ENCODE measurements at regions not wholly inside any gene's neighbourhood (a gene's known extent, or its start where the extent isn't known, plus 50 kb on each side); places are given as distances from the start of the nearest gene placed in this dataset.

- Histone ChIP-seq H4K8ac (ENCODE audit: extremely low read depth, insufficient read depth, low read length) (no peak overlapping the region), H3K27me3 (replicated peaks in 1 of 4; ENCODE audit: control insufficient read depth in 3 of 4, extremely low read depth in 1 of 4, insufficient read depth in 3 of 4, low read length in 3 of 4) (no peaks in the 10 kb centered on the region), H3K4me1 (replicated peaks in 1 of 4; ENCODE audit: control insufficient read depth in 3 of 4, insufficient read depth in 4 of 4, low read length in 3 of 4) (no peaks in the 10 kb centered on the region), H4K5ac (ENCODE audit: insufficient read length, low read depth, low read length) (no peak overlapping the region), H3K14ac (ENCODE audit: insufficient read length) (no peak overlapping the region), H2AFZ (ENCODE audit: low read length) (no peak overlapping the region), H3K36me3 (ENCODE audit: control insufficient read depth in 2 of 4, insufficient read depth in 4 of 4, low read length in 3 of 4) (no peaks in the 10 kb centered on the region), H2BK15ac (ENCODE audit: low read length) (no peak overlapping the region), H3K23ac (ENCODE audit: insufficient read length) (no peak overlapping the region), H3K27ac (ENCODE audit: low read depth, low read length) (no peak overlapping the region), H3K4me2 (ENCODE audit: insufficient read depth in 1 of 2, low read depth in 2 of 2, low read length in 2 of 2) (no peak overlapping the region), H3K79me2 (ENCODE audit: control insufficient read depth in 1 of 2, insufficient read depth in 2 of 2, low read length in 2 of 2) (no peaks in the 10 kb centered on the region), H2AK5ac (ENCODE audit: low read depth, low read length) (no peak overlapping the region), H4K91ac (replicated peaks; ENCODE audit: insufficient read length, low read length) (no peak overlapping the region), H2BK12ac (ENCODE audit: low read depth, low read length) (no peak overlapping the region), H3K56ac (replicated peaks; ENCODE audit: insufficient read length, low read depth, low read length) (no peak overlapping the region), H3K4me3 (ENCODE audit: extremely low read depth in 1 of 4, insufficient read depth in 2 of 4, low read depth in 3 of 4, low read length in 4 of 4) (no peak overlapping the region), H4K20me1 (replicated peaks in 1 of 2; ENCODE audit: control insufficient read depth in 1 of 2, insufficient read depth in 2 of 2, low read length in 2 of 2) (no peaks in the 10 kb centered on the region), H2BK120ac (replicated peaks; ENCODE audit: low read depth, low read length) (no peak overlapping the region), H2BK5ac (ENCODE audit: low read depth, low read length) (no peak overlapping the region), H2BK20ac (ENCODE audit: low read length) (no peak overlapping the region), H3K79me1 (ENCODE audit: low read depth, low read length) (no peaks in the 10 kb centered on the region), H3K4ac (replicated peaks; ENCODE audit: insufficient read length, low read depth, low read length) (no peak overlapping the region), H3K23me2 (ENCODE audit: low read depth, low read length) (no peaks in the 10 kb centered on the region), H3K9ac (replicated peaks in 1 of 4; ENCODE audit: extremely low read depth in 1 of 4, low read depth in 3 of 4, low read length in 3 of 4) (no peak overlapping the region), H3K9me3 (ENCODE audit: insufficient read depth in 2 of 2, low read depth in 1 of 2, low read length in 1 of 2) (peaks cover 0 to 7% of the 10 kb centered on the region in 2 experiments; a peak in 1 of 4 replicates), H3K18ac (ENCODE audit: extremely low read depth, low read length) (no peak overlapping the region)
- no peak for DNase-seq (ENCODE audit: low read depth in 1 of 2, low spot score in 2 of 2)
- POLR2A ChIA-PET (ENCODE audit: partially characterized antibody) = no interaction called here
- CTCF ChIA-PET (ENCODE audit: partially characterized antibody) = no interaction called here
- WGBS, 2 experiments (ENCODE audit: extremely low coverage in 1 of 2, insufficient coverage in 1 of 2, insufficient read length in 1 of 2, insufficient replicate concordance in 2 of 2, low coverage in 1 of 2, low lambda C conversion rate in 2 of 2, missing lambda C conversion rate in 1 of 2) = 96% methylated on average over 2 of the region's 2 CpGs; no CpG with 5 or more reads in 1 of the 2 experiments
- FAIRE-seq = no peak
- TF ChIP-seq RAD21 (IDR thresholded peaks at IDR 0.05 in 1 of 2, conservative IDR thresholded peaks at IDR 0.05 in 1 of 2; ENCODE audit: low read depth in 2 of 2, low read length in 2 of 2) = no peak
- TF ChIP-seq HDAC2 (IDR thresholded peaks at IDR 0.05; ENCODE audit: borderline replicate concordance in 1 of 2, low read depth in 2 of 2, low read length in 2 of 2) = no peak
- TF ChIP-seq YY1 (IDR thresholded peaks at IDR 0.05; ENCODE audit: low read depth, low read length) = no peak
- no peak for TF ChIP-seq SP1 (IDR thresholded peaks at IDR 0.05; ENCODE audit: low read depth, low read length)
- no peak for TF ChIP-seq FOSL1 (IDR thresholded peaks at IDR 0.05; ENCODE audit: insufficient read depth, low read depth, low read length)
- no peak for TF ChIP-seq CTCF (IDR thresholded peaks at IDR 0.05; ENCODE audit: control extremely low read depth in 1 of 3, insufficient read depth in 1 of 3, low read depth in 1 of 3, low read length in 3 of 3)
Measured at GRCh38 chr5:29662876-29663275, 1530.6 kb upstream of the CDH6 start.

Measured in H1 (cell line).